Right atrium auricular region (tissue), 2 donors: ENCODE measurements at regions not wholly inside any gene's neighbourhood (a gene's known extent, or its start where the extent isn't known, plus 50 kb on each side); places are given as distances from the start of the nearest gene placed in this dataset.

Experiments
- DNase-seq: peaks from one replicate; pipeline ENCODE4 v3.0.0-alpha.2; 2019; ENCODE audit warnings: low spot score
- H3K27ac ChIP-seq, 2 donors: fragments of 200-600 bp; sonication (generic); 1 replicate in 1 of 2; 2 replicates in 1 of 2; pipeline ENCODE4 v1.5.1; 2016 to 2019
- H3K27me3 ChIP-seq, 2 donors: fragments of 200-600 bp; sonication (generic); one replicate each; pipeline versions ENCODE4 v1.5.1 to v1.6.0; 2017 to 2019
- H3K36me3 ChIP-seq: fragments of 200-600 bp; sonication (generic); one replicate; pipeline ENCODE4 v1.5.1; 2016
- H3K4me1 ChIP-seq, 2 donors: fragments of 200-600 bp; sonication (generic); one replicate each; pipeline versions ENCODE4 v1.5.1 to v1.6.0; 2017 to 2019
- H3K4me3 ChIP-seq, 2 donors: fragments of 200-600 bp; sonication (generic); 1 replicate in 1 of 2; 2 replicates in 1 of 2; pipeline ENCODE4 v1.5.1; 2017 to 2019; ENCODE audit warnings: mild to moderate bottlenecking in 1 of 2, moderate library complexity in 1 of 2
- H3K9me3 ChIP-seq, 2 donors: fragments of 200-600 bp; sonication (generic); one replicate each; pipeline ENCODE4 v1.5.1; 2019
- TF ChIP-seq, protein P1 (sequence below), 2 donors: fragments of 200-600 bp; sonication (generic); IDR thresholded peaks; one replicate each; pipeline ENCODE4 v1.5.1; 2019; ENCODE audit warnings: antibody characterized with exemption in 2 of 2

DNA sequence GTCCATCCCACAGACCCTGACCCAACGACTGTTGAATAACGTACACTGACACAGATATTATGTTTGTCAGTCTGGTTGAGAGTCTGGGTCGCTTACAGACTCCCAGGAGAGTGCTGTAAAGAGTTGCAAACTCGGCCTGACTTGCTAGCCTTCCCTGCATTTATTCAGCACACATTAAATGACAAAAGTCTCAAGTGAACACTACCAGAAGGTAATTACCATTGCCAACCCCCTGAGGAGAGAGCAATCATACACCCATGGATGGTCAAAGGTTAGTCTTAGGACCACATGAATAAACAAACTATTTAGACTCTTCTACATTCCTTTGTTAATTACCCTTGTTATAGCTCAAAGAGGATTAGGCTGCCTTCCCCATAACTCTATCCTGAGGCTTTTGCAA lies 1048.6 kb downstream of the PCDH17 start:
- DNase-seq, result no peak
- TF ChIP-seq, protein P1, sequence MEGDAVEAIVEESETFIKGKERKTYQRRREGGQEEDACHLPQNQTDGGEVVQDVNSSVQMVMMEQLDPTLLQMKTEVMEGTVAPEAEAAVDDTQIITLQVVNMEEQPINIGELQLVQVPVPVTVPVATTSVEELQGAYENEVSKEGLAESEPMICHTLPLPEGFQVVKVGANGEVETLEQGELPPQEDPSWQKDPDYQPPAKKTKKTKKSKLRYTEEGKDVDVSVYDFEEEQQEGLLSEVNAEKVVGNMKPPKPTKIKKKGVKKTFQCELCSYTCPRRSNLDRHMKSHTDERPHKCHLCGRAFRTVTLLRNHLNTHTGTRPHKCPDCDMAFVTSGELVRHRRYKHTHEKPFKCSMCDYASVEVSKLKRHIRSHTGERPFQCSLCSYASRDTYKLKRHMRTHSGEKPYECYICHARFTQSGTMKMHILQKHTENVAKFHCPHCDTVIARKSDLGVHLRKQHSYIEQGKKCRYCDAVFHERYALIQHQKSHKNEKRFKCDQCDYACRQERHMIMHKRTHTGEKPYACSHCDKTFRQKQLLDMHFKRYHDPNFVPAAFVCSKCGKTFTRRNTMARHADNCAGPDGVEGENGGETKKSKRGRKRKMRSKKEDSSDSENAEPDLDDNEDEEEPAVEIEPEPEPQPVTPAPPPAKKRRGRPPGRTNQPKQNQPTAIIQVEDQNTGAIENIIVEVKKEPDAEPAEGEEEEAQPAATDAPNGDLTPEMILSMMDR (IDR thresholded peaks at IDR 0.05), result no peak
- no peak overlapping the region for H3K4me3 ChIP-seq
- H3K36me3 ChIP-seq, result no peaks in the 10 kb centered on the region
- H3K9me3 ChIP-seq, result no peaks in the 10 kb centered on the region
- no peaks in the 10 kb centered on the region for H3K27me3 ChIP-seq
- H3K27ac ChIP-seq, result no peak overlapping the region
- no peaks in the 10 kb centered on the region for H3K4me1 ChIP-seq

DNA sequence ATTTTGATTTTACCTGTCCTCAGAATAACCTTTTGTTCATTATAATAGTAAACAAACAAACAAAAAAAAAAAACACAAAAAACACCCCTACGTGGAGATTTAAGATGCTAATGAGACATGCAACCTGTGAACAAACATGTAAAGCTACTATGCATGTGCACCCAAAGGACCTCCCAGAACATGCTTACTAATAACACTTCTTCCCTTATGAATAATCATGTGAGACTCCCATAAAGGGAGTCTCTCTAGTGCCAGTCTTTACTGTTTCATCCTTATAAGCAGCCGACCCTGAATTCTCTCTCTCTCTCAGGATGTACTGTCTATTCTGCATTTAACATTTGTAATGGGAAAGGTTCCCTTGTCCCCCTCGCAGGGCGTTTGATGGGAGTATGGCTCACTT lies 1051.1 kb downstream of the PCDH17 start:
- TF ChIP-seq, protein P1 (IDR thresholded peaks at IDR 0.05), result no peak
- H3K27ac ChIP-seq, result no peak overlapping the region
- no peaks in the 10 kb centered on the region for H3K9me3 ChIP-seq

DNA sequence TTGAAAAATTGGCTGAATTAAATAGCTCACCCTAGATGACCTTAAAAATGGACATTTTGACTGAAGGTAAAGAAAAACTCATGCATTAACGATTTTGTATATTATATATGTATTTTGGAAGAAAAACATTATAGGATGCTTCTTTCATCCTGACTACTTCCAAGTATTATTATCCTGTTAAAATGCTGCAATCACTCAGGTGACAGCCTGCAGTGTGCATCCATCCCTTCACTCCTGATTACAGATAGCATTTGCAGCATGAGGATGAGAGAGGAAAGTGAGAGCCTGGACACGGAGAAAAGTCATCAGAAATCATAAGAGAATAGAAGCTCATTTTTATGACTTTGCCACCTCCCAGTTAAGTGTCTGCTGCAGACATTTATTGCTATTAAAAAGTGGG lies 1055.6 kb downstream of the PCDH17 start:
- Histone ChIP-seq H3K36me3 (no peaks in the 10 kb centered on the region), H3K4me1 (no peaks in the 10 kb centered on the region), H3K4me3 (no peak overlapping the region), H3K27ac (no peak overlapping the region), H3K27me3 (no peaks in the 10 kb centered on the region), H3K9me3 (no peaks in the 10 kb centered on the region)
- no peak for DNase-seq
- TF ChIP-seq, protein P1 (IDR thresholded peaks at IDR 0.05), result no peak

More for the DNA sequence above, 1051.1 kb downstream of the PCDH17 start:
- Histone ChIP-seq H3K36me3 (no peaks in the 10 kb centered on the region), H3K4me3 (no peak overlapping the region), H3K4me1 (no peaks in the 10 kb centered on the region), H3K27me3 (no peaks in the 10 kb centered on the region)
- no peak for DNase-seq

DNA sequence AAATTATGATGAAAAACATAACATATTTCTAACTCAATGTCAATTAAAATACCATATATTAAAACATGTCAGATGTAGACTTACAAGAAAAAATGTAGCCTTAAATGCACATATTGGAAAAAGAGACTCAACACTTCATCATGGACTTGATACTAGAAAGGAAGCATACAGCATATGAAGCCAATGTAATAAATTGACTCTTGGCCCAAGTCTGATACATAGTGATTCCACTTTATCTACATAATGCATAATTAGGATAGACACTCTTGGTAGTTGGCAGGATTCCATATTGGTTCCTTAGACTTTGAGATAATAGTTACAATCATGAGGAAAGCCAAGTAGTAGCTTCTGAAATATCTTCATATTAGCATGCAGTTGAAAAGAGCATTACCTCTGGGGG lies 1067.0 kb downstream of the PCDH17 start:
- DNase-seq, result no peak
- H3K4me1 ChIP-seq, result no peaks in the 10 kb centered on the region

DNA sequence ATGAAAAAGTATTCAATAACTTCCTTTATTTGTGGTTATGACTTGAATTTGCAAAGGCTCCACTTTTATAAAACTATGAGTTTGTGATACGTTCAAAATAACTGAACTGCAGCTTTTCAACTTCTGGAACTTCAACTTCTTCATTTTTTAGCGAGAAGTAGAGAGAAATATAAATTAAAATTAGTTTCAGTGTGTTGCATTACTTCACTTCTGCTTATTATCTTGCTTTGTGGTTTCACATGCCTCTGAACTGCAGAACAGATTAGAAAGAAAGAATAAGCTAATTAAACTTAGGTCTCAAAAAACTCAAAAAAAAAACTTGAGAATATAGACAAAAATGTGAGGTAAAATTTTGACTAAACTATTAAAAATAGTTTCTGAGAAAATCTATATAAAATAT lies 1073.4 kb downstream of the PCDH17 start:
- Histone ChIP-seq H3K36me3 (no peaks in the 10 kb centered on the region), H3K27me3 (no peaks in the 10 kb centered on the region), H3K9me3 (no peaks in the 10 kb centered on the region), H3K4me1 (no peaks in the 10 kb centered on the region), H3K4me3 (no peak overlapping the region), H3K27ac (no peak overlapping the region)
- TF ChIP-seq, protein P1 (IDR thresholded peaks at IDR 0.05), result no peak
- DNase-seq, result no peak

More for the DNA sequence above, 1067.0 kb downstream of the PCDH17 start:
- Histone ChIP-seq H3K4me3 (no peak overlapping the region), H3K27me3 (no peaks in the 10 kb centered on the region), H3K9me3 (no peaks in the 10 kb centered on the region), H3K36me3 (no peaks in the 10 kb centered on the region), H3K27ac (no peak overlapping the region)
- TF ChIP-seq, protein P1 (IDR thresholded peaks at IDR 0.05), result no peak

DNA sequence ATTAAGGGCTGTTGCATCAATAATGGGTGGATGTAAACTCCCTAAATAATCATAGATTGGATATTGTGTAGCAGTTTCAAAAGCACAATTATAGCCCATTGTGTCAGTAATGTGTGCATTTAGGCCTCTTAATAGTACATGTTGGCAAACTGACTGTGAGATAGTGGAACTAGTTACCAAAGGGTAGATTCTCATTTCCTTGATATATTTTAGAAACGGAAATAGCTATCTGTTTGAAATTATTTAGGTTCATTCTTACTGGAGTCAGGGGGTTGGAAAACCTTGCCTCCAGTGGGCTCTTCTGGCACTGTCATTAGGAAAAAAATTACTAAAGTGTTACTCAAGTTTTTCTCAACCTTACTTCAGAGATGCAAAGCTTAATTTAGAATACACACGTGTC lies 1074.9 kb downstream of the PCDH17 start:
- H3K4me3 ChIP-seq, result no peak overlapping the region
- no peaks in the 10 kb centered on the region for H3K36me3 ChIP-seq
- DNase-seq, result no peak
- no peaks in the 10 kb centered on the region for H3K4me1 ChIP-seq
- H3K9me3 ChIP-seq, result no peaks in the 10 kb centered on the region
- no peaks in the 10 kb centered on the region for H3K27me3 ChIP-seq
- no peak overlapping the region for H3K27ac ChIP-seq
- TF ChIP-seq, protein P1 (IDR thresholded peaks at IDR 0.05), result no peak
